Cerebellar cortex (tissue), 1 donor: ENCODE measurements at regions not wholly inside any gene's neighbourhood (a gene's known extent, or its start where the extent isn't known, plus 50 kb on each side); places are given as distances from the start of the nearest gene placed in this dataset.

ENCODE experiments used
- DNase-seq: peaks from one replicate; pipeline ENCODE4 v3.0.0-alpha.2; 2015; ENCODE audit warnings: low spot score

DNA sequence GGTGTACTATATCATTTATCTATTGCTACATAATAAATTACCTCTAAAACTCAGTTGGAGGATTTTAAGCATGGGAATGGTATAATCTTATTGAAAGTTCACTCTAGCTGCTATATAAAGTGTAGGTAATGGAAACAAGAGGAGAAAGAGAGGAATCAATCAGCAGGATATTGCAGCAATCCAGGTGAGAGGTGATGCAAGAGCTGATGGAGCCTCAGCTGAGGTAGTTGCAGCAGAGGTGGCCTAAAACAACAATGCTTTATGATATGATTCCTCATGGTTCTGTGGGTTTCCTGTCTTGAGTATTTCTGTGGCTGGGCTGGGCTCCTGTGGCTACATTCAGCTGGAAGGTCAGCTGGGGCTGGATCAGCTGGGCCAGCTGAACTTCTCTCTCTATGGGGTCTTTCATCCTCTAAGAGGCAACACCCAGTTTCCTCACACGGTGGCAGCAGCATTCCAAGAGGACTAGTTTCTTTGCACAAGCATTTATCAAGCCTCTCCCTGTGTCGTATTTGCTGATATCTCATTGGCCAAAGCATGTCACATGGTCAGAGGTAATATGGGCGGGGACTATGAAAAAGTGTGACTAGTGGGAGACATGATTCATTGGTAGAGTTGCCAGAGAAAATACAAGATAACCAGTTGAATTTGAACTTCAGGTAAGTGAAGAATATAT is 135.4 kb upstream of the LARGE1 start:
- no peak for DNase-seq

DNA sequence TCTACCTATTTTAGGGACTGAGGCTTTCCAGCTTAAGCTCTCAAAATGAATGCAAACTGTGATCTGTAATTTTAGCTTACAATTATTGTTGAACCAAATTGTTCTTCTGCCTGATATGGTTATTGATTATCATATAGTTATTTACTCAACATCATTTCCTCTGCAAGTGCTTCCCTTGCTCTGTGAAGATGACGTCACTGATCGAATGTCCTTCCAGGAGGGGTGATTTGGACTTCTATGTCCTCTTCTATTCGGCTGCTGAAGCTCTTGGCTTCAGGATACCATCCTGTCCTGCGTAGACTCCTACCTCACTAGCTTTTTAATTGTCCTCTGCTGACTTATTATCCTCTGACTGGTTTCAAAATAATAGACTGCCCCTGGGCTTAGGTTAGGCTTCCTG is 137.4 kb upstream of the LARGE1 start:
- DNase-seq: no peak

DNA sequence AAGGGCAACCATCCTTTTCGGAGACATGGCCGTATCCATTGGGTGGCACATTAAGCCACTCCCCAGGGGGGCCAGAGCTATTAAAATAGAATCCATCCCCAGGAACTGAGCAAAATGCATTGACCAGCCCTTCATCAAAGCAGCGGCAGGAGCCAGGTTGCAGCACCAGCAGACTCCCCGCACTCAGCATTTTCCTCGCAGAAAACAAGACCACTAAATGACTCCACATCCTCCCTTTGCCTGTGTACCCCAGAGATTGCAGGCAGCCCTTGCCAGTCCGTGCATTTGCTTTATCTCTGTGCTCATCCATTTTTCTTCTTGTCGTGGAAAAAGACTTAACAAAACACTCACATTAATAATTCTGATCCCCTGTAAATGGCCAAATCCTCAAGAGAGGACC is 144.4 kb upstream of the LARGE1 start:
- DNase-seq: no peak

DNA sequence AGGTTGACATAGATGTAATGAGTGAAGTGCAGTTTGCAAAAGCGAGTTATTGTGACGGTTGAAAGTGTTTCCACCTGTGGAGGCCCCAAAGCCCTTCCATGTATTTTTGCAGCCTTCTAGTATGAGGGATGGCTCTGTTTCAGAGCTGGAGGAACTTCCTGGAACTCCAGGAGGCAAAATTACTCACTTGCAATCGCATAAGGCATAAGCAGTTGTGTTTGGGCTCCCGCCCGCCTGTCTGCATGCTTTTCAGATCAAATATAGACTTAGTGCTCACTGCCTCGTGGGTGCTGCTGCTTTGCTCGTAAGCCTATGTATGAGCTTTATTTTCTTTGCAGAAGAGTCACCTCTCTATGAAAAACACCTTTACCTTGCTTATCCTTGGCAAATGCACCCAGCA is 146.8 kb upstream of the LARGE1 start:
- no peak for DNase-seq

DNA sequence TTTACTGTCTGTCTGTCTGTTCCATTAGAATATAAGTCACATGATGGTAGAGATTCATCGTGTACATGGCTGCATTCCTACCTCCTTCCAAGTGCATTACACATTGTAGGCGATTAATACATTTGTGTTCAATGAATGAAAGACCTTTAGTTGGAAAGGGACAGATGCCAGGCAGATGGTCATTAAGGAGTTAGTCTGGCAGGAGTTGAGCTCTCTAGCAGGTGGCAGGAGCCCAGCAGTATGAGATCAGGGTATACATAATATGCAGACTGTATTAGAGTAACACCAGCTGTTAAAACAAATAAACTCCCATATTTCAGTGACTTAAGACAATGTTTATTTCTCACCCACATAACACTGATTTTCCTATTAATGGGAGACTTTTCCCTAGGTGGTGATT is 147.7 kb upstream of the LARGE1 start:
- DNase-seq: no peak

DNA sequence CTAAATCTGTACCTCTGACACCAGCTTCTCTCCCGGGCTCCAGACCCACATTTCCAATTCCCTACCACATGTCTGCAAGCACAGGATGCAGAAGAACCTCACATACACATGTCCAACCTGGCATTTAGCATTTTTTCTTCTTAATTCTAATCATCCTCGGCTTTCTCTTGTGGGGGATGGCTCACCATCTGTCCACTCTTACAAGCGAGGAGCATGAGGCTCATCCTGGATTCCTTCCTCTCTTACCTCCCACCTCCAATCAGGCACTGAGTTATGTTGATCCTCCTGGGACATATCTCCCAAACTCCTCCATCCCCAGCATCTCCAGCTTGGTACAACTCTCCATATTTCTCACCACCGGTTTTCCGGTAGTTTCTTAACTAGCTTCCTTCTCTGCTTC is 149.8 kb upstream of the LARGE1 start:
- no peak for DNase-seq

DNA sequence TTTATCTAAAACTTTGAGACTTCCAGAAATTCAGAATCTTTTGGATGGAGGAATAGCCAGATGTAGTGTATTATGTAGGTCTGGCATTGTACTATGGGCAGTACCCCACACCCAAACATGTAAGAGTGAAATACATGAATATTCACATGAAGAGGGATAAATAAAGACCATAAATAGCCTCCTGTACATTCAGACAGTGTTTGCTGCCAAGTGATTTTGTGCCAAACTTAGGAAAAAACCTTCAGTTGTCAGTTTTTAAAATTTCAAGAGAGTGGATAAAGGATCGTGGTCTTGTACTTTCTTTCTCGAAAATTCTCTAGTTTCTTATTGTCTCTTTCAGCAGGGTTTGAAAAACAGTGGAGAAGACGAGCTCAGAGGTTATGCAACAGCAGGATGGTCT is 150.3 kb upstream of the LARGE1 start:
- DNase-seq: no peak

DNA sequence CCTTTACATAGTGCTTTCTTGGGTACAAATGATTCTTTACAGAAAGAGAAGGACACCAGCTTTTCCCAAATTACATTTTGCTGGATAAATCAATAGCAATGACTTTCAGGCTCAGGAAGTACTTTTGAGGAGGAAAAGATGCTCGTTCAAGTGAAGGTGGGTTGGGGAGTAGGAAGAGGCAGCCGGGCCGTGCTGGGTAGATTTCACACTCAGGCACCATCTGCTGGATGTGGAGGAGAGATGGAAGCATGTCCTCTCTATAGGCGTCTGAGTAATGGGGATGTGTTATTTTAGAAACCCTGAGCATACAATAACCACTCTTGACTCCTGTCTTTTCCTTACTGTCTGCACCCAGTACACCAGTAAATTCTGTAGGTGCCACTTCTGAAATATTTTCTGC is 152.3 kb upstream of the LARGE1 start:
- no peak for DNase-seq

DNA sequence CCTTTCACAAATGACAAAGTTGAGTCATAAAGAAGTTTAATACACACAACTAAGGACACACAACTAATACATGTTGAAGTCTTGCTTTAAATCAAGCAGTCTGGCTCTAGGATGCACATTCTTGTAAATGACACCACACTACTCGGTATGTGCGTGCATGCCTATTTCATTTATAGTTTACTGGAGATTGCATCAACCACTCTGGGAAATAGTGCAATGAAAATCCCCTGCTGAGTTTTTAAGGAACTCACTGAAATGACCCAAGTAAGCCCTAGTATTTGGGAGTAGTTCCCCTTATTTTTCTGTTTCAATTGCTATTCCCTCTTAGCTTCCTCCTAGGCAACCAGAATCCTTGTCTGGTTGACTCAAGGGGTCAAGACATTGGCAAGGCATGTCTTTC is 160.2 kb upstream of the LARGE1 start:
- no peak for DNase-seq

DNA sequence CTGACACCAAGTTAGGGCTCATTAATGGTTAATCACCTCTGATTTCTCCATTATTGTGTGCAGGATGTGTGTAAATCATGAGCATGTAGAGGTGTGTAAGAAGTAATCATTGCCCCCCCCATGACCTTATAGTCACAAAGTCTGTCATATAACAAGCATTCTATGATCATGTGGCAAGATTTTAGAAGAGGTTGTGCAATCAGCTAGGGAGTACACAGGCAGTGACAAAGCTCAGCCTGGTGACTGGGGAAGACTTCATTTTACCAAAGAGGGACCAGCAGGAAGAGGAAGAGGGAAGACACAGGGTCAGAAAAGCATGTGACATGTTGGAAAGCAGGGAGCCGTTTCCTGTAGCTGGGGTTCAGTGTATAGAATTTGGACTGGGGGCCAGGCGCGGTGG is 176.5 kb upstream of the LARGE1 start:
- DNase-seq: no peak

DNA sequence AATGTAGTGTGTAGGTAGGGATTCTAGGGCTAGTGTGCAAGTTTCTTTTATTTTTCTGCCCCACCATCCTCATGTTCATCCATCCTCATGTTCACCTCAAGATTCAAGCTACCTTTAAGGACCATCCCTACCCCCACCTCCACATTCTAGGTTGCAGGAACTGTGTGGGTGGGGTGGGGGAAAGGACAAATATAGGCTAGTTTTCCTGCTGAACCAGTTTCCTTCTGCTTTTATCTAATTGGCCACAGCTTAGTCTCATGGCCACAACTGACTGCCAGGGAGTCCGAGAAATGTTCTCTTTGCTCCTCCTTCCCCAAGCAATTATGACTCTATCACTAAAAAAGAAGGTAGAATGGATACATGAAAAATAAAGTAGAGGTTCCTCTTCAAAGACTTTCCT is 179.0 kb upstream of the LARGE1 start:
- no peak for DNase-seq

DNA sequence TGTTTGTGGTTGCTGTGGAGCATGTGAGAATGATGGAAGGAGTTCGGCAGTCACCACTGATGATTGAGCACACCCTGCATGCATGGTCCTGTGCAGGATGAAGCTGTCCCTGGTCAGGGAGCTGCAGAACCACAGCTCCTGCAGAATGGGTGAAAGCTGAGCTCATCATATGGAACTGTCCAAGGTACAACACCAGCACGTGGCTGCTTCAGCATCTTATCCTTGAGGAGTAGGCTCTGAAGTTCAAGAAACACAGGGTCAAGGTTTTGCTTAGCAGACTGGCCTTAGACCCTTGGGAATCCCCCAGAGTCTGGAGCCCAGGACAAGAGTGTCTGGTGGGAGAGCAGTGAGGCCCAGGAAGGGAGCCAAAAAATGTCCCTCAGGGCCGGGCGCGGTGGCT is 182.4 kb upstream of the LARGE1 start:
- DNase-seq: no peak

DNA sequence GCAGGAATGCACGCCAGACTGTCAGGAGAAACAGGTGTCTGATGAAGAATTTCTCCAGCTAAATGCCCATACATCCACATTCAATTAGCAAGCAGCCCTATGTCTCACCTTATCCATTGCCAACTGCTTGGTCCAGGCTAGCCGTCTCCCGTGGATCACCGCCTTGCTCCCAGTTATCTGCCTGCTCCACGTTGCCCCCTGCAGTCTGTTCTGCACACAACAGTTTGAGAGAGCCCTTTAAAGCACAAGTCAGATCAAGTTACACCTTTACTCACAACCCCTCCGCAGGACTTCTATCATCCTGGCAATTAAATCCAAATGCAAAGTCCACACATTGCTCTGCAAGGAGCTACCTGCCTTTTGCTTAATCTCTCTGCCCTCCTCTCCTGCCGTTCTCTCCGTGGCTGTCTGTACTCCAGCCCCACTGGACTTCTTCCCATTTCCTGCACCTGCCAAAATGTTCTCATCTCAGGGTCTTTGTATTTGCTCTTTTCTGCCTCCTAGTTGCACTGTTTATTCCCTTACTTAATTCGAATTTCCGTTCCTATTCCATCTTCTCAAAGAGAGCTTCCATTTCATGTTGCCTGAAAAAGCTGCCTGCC is 185.3 kb upstream of the LARGE1 start:
- peak; percentile 43 for DNase-seq

DNA sequence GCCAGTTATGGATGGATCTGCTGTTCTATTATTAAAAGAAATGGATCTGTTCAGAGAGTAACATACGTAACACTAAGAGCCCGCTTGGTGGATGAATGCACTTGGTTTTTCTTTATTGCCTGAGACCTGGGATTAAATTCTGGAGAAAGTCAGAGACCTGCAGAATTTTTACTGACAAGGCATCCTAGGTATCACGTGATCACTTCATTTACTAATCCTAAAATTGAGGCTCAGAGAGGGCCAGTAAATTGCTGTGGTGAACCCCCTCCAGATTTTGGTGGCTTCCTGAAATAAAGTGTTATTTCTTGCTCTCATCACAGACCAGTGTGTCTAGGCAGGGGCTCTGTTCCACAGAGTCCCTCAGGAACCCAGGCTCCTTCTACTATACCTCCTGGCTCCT is 187.9 kb upstream of the LARGE1 start:
- DNase-seq: no peak

DNA sequence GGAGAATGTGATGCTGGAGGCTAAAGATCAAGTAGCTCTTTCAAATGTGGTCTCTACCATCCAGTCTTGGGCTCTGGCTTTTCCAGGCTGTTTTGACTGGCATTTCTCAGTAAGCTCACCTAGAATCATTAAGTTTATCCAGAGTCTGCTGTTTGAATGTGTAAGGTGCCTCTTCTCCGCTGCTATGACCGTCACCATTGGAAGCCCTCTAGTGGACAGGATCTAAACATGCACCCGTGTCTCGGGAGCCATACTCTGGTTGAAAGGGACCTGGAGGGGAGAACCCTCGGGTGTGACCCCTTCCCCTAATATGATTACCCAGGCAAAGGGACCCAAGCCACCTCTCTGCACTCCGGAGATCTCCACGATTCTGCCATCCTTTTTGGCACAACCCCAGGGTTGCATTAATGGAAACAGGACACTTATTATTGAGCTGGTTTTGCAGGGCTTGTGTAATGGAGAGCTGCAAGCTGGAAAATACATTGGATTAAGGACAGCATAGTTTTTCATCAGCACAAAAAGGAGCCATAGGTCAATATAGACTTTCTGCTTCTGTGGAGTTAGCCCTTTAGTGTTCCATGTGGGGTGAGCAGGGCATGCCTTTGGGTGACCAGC is 191.0 kb upstream of the LARGE1 start:
- peak; percentile 47 for DNase-seq

DNA sequence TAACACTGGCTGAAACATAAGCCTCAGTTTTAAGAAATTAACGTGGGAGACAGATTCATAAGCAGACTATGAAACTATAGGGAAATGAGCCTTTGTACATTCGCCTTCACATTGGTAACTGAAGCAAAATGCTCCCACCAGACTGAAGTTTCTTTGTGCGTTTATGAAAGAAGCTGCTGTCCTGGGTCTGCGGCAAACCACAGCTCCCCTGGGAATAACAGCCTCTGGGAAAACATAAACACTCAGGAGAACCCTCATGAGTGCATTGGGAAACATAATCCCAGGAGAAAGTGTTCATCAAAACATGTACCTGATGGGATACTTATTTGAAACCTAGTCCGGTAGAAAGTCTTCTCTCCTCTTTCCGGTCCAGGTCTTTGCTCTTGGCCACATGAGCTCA is 193.1 kb upstream of the LARGE1 start:
- no peak for DNase-seq

DNA sequence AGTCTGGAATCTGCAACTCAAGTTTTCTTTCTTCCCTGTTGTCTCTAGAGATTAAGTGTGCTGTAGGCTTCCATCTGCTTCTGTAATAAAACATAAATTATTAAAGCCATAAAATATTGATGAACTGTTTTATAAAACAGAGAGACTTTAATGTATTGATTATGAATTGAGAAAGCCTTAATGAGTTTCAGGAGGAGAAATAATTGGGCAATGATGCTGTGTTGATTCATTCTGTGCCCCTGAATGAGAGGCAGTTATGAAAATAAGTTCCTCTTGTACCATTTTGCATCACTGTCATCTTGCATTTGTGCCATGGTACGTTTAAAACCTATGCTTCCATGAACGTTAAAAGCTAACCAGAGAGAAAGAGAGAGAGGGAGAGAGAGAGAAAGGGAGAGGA is 194.1 kb upstream of the LARGE1 start:
- DNase-seq: no peak

DNA sequence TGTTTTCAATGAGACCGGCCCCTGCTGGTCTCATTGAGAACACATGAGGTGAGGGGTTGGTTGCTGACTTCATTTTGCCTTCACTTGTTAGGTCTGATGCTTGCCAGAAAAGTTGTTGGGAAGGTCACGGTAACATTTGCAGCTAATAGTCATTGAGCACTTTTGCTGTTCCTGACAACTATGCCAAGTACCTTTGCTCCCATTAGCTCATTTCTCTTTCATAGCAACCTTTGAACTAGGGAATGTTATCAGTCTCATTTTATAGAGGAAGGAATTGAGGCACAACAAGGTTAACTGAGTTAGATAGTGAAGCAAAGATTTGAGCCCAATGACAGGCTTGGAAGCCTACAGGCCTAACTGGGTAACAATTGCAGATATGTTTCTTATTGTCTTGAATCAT is 195.4 kb upstream of the LARGE1 start:
- no peak for DNase-seq

DNA sequence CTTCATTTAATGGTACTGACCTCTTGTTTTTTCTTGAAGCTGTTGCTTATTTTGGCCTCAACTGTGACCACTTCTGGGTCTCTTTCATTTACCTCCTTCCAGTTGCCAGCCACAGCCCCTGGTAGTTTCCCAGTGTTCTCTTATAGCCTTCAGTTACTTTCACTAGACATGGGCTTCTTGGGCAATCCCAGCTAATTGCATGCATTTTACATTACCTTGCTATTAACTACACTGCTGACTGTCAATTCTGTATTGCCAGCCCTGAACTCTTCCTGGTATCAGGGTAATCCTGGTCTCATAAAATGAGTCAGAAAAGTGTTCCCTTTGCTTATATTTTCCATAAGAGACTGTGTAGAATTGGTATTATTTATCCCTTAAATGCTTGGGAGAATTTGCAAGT is 195.8 kb upstream of the LARGE1 start:
- DNase-seq: no peak

DNA sequence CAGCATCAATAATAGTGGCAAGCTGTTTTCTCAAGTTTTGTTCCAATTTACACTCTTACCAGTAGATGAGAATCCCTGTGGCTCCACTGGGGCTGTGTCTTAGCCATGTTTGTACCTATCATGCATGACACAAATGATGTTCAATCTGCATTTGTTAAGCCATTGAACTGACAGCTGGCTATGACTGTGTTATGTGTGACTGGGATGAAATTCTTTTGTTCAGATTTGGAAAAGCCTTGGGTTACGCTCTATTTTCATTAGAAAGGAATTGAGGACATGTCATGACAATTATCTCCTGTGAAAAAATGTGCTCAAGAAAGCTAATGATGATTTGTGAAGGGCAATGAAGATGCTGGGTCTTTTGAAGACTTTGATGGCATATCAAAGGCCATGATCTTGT is 201.8 kb upstream of the LARGE1 start:
- no peak for DNase-seq

DNA sequence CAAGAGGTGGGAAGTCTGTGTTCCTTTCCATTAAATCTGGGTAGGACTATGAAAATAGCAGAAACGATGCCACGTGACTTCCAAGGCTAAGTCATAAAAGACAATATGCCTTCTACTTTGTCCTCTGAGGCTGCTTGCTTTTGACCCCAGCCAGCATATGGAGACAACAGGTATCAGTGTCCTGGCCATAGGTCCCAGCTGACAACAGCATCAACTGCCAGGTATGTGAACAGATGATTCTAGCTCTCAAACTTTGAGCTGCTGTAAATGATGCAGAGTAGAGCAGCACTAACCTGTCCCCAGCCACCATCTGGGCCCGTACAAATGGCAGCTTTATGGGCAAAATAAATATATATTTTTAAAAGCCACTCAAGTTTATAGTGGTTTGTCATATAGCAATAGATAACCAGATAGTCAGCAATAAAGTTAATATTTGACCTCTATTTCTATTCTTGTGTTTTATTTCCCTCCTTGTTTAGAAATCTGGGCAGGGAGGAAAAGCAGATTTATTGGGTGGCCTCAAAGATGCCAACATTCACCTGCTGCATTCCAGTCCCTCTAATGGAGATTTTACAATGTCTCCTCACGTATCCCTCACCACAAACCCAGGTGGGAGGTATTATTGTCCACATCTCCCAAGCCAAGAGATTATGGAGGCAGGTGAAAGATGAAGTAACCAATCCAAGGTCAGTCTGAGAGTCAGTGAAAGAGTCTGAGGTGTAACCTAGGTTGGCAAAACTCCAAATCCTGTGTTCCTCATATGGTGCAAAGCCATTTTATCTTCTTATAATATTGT is 209.6 kb upstream of the LARGE1 start:
- DNase-seq: no peak

DNA sequence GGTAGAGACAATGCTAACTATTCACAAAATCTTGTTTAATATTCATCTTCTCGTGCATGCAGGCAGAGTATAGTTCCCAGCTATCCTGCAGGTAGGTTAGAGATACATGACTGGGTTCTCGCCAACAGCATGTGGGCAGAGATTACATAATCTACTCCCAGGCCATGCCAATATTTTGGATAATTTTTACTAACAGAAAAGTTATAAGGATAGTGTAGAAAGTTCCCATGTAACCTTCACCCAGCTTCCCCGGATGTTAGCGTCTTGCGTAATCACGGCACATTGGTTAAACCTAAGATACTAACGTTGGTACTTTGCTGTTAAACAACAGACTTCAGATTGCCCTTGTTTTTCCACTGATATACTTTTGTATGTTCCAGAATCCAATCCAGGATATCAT is 215.5 kb upstream of the LARGE1 start:
- DNase-seq: no peak

DNA sequence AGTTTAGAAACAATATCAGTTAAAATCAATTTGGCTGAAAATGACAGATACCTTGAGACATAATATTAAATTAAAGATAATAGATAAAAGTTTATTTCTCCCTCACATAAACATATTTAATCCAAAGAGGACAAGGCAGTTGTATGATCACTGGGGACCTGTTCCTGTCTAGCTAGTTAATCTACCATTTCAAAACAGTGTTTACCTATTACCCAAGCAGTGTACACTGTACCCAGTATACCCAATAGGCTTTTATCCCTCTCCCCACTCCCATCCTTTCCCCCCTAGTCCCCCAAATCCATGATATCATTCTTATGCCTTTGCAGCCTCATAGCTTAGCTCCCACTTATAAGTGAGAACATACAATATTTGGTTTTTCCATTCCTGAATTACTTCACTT is 229.7 kb upstream of the LARGE1 start:
- DNase-seq: no peak
